HG03175 (cell line): ENCODE measurements at regions not wholly inside any gene's neighbourhood (a gene's known extent, or its start where the extent isn't known, plus 50 kb on each side); places are given as distances from the start of the nearest gene placed in this dataset.
"Not testable (repeated sequence)": the region's sequence is repeated elsewhere in the genome, so short reads cannot be mapped to it uniquely, and the experiment has no call there.

Source experiments
- ATAC-seq: cut with Tn5 transposase; IDR thresholded peaks from one replicate; pipeline ENCODE4 v1.9.1; 2021; ENCODE audit warnings: mild to moderate bottlenecking, moderate library complexity; ENCODE audit not compliant: unreplicated experiment

- no peak for ATAC-seq
These were observed 512.8 kb upstream of the MIR17HG start for GRCh38 chr13:90834700-90835099.

- no peak for ATAC-seq
These were observed 511.7 kb upstream of the MIR17HG start for GRCh38 chr13:90835826-90836225.

- ATAC-seq, result no peak
These were observed 509.0 kb upstream of the MIR17HG start for GRCh38 chr13:90838317-90838960.

GRCh38 chr13:90839061-90839460 is 508.4 kb upstream of the MIR17HG start:
- no peak for ATAC-seq

- no peak for ATAC-seq
These were observed 500.6 kb upstream of the MIR17HG start for GRCh38 chr13:90846936-90847335.

- not testable (repeated sequence) for ATAC-seq
These were observed 493.8 kb upstream of the MIR17HG start for GRCh38 chr13:90853666-90854065.

DNA sequence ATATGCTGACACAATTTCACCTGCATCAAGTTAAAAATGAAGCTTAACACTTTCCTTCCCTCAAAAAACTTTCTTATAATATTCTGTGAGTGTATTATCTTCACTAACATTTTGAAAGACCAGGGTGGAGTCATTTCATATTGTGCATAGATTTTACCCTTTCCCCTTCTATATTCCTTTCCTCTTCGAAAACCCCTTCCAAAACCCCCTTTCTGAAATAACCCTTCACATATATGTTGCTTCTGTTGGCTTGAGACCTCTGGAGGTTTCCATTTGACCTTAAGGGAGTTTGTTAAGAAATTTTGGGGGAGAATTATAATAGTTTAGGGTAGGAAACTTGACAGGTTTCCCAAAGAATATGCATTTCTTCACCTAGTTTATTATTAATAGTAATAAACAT is 489.6 kb upstream of the MIR17HG start:
- no peak for ATAC-seq

DNA sequence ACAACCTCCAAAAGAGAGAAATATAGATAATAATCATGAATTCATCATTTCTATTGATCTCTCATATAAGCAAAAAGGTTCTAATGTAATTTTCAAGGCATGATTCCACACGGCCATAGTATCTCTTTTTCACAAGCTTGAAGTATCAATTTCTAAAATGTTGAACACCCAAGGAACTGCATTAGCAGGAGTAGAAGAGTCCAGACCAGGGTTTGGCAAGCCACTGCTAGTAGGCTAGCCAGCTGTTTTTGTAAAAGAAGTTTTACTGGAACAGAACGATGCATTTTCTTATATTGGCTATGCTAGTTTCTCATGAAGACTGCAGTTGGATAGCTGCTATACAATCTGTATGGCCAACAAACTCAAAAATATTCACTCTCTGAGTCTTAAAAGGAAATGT is 481.5 kb upstream of the MIR17HG start:
- no peak for ATAC-seq

DNA sequence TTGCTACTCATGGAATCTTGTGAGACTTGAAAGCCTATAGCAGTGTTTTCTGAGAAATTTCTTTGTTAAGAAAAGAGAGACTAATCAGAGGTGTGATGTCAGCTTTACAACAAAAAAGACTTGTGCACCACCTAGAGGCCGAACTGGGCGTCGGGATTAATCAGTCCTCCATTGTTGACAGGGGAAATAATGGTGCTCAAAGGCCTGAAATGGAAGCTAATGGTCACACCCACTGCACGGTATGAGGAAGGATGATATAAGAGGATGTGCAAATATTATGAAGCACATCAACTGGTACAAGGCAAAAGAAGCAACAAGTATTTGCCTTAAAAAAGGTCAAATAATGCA is 480.2 kb upstream of the MIR17HG start:
- peak; percentile 98 for ATAC-seq

- ATAC-seq, result no peak
These were observed 479.1 kb upstream of the MIR17HG start for GRCh38 chr13:90868321-90868920.

DNA sequence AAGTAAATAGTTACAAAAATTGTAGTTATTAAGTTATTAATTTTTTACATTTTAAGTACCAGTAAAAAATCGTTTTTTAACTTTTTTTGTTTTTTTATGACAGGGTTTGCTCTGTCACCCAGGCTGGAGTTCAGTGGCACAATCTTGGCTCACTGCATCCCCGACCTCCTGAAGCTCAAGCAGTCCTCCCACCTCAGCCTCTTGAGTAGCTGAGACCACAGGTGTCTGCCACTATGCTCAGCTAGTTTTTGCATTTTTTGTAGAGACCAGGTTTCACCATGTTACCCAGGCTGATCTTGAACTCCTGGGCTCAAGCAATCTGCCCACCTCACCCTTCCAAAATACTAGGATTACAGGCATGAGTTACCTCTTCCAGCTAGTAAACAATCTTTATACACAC is 477.9 kb upstream of the MIR17HG start:
- no peak for ATAC-seq

DNA sequence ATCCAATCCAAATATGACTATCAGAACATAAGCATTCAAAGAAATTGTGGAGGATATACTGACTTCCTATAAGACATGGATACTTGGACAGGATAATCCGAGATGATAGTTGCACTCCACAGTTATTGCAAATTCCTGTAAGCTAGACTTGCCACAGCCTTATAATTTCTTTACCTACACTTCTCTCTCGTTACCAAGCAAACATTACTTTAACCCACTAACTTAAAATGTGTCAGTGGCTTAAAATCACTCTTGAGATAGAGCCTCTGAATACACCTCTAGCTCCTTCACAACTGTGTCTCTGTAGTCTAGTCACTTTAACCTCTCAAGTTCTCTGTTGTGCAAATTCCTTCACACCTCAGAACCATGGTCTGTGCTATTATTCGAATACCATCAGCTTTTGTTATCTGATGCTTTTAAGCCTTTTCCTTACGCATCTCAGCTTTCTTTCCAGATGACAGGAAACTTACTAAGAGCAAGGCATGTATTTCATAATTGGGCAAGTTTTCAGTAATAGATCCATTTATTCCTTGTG is 474.9 kb upstream of the MIR17HG start:
- ATAC-seq, result no peak

- no peak for ATAC-seq
These were observed 466.7 kb upstream of the MIR17HG start for GRCh38 chr13:90880790-90881189.

GRCh38 chr13:90882551-90882950 is 464.9 kb upstream of the MIR17HG start:
- no peak for ATAC-seq

DNA sequence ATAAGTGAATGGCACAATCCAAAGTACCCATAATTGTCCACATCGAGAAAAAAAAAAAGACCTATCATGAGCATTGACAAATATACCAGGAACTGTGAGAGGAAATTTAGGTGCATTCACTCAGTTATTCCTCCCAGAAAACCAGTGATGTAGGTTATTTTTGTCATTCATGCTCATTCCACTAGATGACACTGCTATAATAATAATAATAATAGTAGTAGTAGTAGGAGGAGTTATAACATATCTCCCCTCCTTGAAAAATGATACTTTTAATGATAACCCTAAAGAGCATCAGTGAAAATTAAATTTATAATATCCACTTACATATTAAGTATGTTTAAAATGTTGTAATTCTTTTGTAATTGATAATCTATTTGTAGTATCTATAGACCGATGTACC is 463.9 kb upstream of the MIR17HG start:
- no peak for ATAC-seq

DNA sequence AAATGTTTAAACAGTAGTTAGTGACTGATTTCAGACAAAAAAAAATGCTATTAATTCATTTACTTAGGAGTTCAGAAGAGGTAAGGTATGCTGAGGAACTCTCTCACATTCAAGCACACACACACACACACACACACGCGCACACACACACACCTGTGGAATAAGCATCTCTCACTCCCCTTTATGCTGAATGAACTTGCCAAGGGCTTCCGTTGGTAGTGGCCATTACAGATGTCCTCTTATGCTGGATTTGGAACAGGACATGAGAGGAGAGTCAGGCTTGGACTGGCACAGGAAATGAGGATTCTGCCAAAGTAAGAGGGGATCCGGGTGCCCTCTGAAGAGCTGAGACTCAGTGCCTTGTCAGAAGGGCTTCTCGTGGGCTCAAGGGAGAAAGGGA is 463.4 kb upstream of the MIR17HG start:
- no peak for ATAC-seq

GRCh38 chr13:90889906-90890834 is 457.3 kb upstream of the MIR17HG start:
- ATAC-seq, result no peak

DNA sequence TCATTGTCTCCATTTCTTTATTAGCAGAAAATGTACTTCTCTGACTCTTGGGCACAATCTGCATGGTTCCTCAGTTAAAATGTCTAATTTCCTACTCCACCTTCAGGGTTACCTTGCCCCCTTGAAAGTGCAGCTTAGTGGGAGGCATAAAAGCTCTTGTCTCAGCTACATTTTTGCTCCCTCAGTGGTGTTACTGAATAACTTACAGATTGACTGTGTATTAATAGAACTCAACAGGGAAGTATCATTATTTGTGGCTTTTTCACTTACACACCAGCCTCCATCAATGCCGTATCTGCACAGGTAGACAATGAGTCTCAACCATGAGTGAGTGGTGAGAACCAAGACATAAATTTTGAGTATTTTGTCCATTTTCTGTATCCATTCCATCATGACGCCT is 456.2 kb upstream of the MIR17HG start:
- ATAC-seq, result no peak

DNA sequence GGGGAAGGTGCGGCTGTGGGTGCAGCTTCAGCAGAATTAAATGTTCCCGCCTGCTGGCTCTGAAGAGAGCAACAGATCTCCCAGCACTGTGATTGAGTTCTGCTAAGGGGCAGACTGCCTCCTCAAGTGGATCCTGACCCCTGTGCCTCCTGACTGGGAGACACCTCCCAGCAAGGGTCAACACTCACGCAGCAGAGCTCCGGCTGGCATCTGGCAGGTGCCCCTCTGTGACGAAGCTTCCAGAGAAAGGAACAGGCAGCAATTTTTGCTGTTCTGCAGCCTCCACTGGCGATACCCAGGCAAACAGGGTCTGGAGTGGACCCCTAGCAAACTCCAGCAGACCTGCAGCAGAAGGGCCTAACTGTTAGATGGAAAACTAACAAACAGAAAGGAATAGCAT is 454.3 kb upstream of the MIR17HG start:
- not testable (repeated sequence) for ATAC-seq

DNA sequence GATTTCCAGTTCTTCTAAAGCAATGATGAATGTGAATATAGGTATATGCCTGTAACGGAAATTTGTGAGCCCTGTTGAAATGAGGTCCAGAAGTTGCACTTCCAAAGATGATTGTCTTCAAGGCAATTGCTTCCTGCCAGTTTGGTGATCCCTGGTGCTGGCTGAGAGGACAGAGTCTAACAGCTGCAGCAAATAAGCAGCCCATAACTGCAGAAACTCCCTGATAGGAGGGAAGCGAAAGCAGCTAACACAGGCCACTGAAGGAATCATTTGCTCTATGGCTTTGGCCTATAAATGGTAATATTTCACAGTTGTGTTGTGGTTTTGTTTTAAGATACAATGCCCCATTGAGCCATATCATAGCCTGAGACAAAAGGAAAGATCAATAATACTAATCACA is 451.5 kb upstream of the MIR17HG start:
- ATAC-seq, result no peak

DNA sequence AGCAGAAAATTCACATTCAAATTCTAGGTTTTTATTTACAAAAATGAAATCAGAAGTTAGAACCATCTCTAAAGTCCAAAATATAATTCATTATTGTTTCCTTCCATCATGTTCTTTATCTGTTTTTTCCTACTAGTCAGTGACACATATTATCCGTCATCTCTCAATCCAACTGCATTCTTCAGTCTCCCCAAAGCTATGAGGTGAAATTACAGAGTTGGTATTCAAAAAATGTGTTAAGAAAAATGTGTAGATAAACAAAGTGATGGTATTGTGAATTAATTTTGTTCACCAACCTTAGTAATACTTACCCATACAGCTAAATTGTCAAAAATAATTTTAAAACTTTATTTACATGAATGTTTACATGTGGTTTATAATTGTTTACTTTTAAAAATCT is 448.7 kb upstream of the MIR17HG start:
- no peak for ATAC-seq

DNA sequence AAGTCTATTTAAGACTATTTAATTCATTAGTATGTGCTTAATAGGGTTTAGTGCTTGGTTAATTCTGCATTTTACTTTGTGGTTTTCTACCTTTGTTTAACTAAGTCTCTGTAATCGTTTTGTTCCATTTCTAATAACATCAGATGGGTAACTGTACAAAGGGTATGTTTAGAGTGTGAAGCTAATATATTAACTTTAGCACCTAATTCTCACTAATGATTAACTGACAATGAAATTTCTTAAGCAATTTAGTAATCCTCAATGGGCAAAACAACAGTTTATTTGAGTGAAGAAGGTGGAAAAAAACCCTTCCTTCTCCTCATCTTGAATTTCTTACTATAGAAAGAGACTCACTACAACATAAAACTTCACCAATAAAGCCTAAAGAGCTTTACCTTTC is 448.1 kb upstream of the MIR17HG start:
- ATAC-seq, result no peak
